NCI-H1417 treated with DMSO at 0.1 percent for 48 hours (cell line): ENCODE measurements at regions not wholly inside any gene's neighbourhood (a gene's known extent, or its start where the extent isn't known, plus 50 kb on each side); places are given as distances from the start of the nearest gene placed in this dataset.

ENCODE experiments used
- DNase-seq: peaks from one replicate; lab custom pipeline; 2025; lab: John Stamatoyannopoulos, UW

- DNase-seq, result no peak
Observed at GRCh38 chr16:73529303-73530012, 481.5 kb upstream of the ZFHX3 start.

GRCh38 chr16:73527187-73527586 lies 479.3 kb upstream of the ZFHX3 start:
- DNase-seq, result no peak

GRCh38 chr16:73526011-73526804 lies 478.3 kb upstream of the ZFHX3 start:
- no peak for DNase-seq

DNA sequence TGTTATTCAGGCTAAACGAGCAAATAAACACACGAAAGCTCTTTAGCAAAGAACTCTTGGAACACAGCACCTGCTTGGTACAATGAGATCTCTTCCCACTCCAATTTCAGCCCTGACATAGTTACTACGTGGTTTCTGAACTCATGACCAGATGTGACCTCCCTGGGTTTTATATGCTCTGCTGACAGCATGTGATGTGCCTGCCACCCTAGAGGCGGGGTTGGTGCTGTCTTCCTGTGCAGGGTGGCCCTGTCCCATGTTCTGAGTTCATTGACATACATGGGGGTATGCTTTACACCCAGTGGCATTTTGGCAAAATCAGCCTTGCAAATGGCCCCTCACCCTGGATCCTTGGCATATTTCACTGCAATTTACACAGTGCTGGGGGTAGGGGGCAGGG lies 475.3 kb upstream of the ZFHX3 start:
- no peak for DNase-seq

- DNase-seq, result no peak
Observed at GRCh38 chr16:73521499-73521898, 473.6 kb upstream of the ZFHX3 start.

DNA sequence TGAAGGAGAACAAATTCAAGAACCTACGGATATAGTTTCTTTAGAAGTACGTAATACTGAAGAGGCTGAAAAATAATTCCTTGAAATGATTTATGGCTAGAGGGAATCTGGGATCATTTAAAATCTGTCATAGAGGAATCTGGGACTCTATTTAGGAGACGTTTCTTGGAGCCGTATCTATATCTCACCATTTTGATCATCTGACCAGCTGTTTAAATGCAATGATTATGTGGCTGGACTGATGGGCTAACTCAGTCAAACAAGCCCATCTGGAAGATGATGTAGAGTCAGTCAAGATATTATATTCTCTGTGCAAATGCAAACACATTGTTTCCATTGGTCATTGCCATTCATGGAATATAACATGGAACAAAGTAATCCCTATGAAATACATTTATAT lies 467.7 kb upstream of the ZFHX3 start:
- no peak for DNase-seq

GRCh38 chr16:73510852-73511251 lies 462.9 kb upstream of the ZFHX3 start:
- DNase-seq, result no peak

DNA sequence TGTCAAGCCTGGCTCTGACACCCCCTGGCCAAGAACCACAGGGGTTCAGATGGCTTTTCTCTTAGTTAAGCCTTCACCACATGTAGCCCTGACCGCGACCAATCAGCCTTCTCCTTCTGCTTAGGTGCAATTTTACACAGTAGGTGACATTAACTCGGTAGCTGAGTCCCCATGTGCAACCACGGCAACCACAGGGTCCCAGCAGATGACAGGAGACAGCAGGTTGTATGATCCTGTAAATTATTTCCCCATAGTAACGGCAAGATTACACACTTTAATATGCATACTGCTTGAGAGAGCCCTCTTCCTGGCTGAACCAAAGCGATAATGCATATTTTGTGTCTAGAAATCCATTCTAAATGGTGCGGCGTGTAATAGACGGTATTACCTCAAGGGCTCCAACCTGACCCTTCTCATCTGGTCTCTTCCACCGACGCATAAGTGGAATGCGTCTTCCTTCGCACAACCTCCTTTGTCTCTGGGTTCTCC lies 458.7 kb upstream of the ZFHX3 start:
- no peak for DNase-seq

DNA sequence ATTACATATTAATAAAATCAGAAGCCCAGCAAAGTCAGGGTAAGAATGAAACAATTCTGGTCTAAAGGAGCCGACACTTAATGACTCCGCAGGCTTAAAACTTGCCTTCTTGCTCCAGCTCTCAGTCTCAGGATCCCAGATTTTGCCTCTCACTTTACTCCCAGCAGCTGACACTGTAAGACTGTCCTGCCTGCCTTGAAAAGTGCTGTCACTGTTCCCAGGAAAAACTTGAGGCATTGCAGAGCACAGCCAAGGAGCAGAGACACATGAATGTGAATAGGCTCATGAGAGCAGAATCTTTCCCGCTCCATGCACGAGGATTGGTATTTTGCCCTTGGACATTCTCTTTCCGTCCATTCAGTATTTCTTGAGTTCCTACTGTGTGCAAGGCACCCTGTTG lies 457.6 kb upstream of the ZFHX3 start:
- no peak for DNase-seq

DNA sequence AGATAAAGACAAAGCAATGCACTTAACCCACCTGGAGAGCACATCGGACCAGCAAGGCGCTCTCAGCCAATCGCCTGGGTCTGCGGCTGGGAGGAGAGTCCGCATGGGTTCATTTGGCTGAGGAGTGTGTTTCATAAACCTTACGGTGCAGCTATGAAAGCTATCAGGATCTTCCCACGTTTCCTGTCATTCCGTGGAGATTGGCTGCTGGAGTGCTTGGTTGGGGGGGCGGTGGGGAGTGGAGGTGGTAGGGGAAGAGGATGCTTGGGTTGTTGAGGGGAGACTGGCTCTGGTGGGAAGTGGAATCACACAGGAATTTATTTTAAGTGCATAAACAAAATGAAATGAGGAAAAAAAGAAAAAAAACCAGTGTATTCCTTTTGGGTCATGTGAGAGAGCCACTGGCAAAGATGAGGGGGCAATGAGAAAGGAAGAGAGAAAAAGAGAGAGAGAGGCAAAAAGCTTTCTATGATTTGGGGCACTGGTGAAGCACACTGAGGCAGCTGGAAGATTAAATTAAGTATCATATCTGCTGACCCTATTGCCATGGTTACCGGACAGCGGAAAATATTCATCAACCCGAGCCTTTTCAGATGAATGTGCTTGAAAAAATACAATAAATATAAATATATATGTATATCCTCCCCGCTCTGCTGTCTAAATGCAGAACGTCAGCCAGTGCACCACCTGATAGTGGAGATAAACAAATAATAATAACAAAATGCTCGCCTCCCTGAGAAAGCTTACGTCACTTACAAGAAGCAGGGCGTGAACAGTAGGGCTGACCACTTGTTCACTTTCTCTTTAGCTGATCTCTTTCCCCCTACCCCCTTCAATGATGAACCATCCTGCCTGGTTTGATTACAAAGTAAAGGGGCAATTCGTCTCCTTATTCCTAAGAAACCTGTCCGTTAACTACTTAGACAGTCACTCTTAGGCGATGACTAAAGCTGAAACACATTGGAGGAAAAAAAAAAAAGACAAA lies 457.0 kb upstream of the ZFHX3 start:
- DNase-seq, result no peak

DNA sequence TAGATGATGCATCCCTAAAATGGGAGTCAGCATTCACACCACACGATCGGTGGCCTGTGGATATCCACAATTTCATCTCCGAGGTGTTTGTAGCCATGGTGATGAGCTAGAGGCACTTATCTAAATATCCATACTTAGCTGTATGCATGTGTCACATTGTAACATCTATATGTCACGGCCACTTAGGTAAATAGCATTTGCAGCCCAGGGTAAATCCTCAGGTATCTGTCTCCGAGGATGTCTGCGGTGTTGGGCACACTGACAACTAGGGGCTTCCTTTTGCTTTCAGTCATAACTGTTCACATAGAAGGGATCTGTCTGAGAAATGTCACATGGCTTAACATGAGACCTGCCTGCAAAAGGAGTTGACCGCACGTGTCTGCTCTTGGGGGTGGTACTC lies 455.2 kb upstream of the ZFHX3 start:
- DNase-seq, result no peak

GRCh38 chr16:73499276-73499675 lies 451.3 kb upstream of the ZFHX3 start:
- no peak for DNase-seq

DNA sequence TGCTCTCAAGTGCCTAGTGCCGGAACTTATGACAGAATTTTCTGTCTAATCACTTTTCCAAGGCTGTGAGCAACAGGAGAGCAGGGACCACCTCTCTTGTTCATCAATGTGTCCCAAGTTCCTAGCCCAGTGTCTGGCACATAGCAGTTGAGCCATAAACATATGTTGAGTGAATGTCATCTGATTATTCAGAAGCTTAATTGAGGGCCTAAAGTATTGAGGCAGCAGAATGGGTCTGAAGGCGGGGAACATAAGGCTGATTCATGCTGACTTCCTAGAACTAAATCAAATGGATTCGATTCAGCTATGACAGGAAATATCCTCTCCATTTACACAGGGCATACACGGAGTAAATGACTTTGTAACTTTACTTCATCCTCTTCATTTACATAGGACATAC lies 438.0 kb upstream of the ZFHX3 start:
- no peak for DNase-seq

- no peak for DNase-seq
Observed at GRCh38 chr16:73483934-73484711, 436.2 kb upstream of the ZFHX3 start.

DNA sequence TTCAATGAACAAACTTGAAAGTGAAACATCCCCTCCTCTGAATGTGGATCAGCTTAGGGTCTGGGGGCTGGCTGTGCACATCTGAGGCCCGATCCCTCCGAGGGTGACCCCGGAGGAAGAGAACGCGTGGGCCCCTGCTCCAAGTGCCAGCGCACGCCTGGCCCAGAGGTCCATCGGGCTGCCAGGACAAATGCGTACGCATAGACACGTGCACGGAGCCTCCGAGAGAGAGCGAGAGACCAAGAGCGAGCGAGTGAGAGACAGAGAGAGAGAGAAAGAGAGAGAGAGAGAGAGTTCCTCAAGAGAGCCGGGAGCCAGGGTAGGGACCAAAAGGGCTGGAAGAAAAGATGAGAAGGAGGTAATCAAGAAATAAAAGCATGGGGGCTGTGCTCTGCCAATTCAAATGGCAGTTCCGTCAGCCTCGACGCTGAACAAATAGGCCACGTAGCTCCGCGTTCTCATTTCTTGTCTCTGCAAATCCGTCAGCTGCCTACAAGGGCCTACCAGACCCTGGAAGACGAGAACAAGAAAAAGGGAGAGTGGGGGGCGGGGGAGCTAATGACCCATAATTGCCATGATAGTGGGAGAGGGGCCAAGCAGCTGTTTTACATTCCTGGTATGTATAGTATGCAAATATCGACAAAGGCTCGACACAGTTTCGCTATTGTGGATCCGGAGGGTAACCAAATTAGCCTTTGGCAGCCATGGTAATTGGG lies 435.3 kb upstream of the ZFHX3 start:
- DNase-seq, result no peak

- no peak for DNase-seq
Observed at GRCh38 chr16:73482310-73482709, 434.4 kb upstream of the ZFHX3 start.

- no peak for DNase-seq
Observed at GRCh38 chr16:73480381-73480780, 432.5 kb upstream of the ZFHX3 start.

- no peak for DNase-seq
Observed at GRCh38 chr16:73473713-73474112, 425.8 kb upstream of the ZFHX3 start.

- no peak for DNase-seq
Observed at GRCh38 chr16:73464834-73465233, 416.9 kb upstream of the ZFHX3 start.

DNA sequence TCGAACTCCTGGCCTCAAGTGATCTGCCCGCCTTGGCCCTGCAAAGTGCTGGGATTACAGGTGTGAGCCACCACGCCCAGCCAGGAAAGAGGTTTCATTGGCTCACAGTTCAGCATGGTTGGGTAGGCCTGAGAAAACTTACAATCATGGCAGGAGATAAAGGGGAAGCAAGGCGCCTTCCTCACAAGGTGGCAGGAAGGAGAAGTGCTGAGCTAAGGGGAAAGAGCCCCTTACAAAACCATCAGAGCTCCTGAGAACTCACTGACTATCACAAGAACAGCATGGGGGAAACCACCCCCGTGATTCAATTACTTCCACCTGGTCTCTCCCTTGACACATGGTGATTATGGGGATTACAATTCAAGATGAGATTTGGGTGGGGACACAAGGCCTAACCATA lies 411.7 kb upstream of the ZFHX3 start:
- DNase-seq, result no peak

DNA sequence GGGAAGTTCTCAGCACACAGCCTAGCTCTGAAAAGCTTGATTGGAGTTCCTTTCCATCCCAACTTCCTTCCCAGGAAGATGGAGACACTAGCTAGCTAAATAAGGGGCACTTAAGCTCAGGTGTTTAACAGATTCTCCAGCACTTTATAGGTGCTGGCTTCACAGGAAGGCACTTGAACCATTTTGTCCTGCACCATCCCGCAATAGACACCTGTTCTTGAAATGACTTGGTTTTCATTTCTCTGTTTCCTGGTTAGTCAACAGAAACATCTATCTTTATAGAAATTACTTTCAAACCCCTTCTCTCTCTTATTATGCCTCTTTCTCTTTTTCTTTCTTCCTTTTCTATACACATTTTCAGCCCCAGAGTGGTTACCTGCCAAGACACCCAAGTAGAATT lies 409.9 kb upstream of the ZFHX3 start:
- no peak for DNase-seq
